ENCODE measurements at regions not wholly inside any gene's neighbourhood (a gene's known extent, or its start where the extent isn't known, plus 50 kb on each side); places are given as distances from the start of the nearest gene placed in this dataset.

DNA sequence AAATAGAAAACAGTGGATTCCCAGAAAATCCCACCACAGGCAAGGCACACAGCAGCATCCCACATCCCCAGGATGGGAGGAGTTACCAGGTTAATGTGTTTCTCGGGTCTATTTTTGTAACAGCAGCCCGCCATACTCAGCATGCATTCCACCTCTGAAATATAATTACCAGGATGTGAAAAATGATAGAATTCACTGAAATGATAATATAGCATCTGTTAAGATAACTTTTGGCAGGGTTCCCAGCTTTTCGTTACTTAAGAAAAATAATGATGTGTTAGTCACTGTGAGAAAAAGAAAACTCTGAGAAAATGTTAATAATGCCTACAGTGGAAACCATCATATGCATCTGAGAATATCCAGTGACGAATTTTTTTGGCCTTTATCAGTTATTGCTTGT lies 87.1 kb downstream of the VCX2 start:
- no peak overlapping the region for H3K4me3 ChIP-seq
- intact Hi-C loops (cut with DNase I; ENCODE audit: low total_unique reads): no loop called here
- H3K27me3 ChIP-seq: no peaks in the 10 kb centered on the region
- no peaks in the 10 kb centered on the region for H3K4me1 ChIP-seq
- no peak for DNase-seq
- no peak overlapping the region for H3K27ac ChIP-seq
- H3K36me3 ChIP-seq: no peaks in the 10 kb centered on the region
- no peaks in the 10 kb centered on the region for H3K9me3 ChIP-seq
- TF ChIP-seq, protein P1, sequence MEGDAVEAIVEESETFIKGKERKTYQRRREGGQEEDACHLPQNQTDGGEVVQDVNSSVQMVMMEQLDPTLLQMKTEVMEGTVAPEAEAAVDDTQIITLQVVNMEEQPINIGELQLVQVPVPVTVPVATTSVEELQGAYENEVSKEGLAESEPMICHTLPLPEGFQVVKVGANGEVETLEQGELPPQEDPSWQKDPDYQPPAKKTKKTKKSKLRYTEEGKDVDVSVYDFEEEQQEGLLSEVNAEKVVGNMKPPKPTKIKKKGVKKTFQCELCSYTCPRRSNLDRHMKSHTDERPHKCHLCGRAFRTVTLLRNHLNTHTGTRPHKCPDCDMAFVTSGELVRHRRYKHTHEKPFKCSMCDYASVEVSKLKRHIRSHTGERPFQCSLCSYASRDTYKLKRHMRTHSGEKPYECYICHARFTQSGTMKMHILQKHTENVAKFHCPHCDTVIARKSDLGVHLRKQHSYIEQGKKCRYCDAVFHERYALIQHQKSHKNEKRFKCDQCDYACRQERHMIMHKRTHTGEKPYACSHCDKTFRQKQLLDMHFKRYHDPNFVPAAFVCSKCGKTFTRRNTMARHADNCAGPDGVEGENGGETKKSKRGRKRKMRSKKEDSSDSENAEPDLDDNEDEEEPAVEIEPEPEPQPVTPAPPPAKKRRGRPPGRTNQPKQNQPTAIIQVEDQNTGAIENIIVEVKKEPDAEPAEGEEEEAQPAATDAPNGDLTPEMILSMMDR (IDR thresholded peaks at IDR 0.05): no peak

DNA sequence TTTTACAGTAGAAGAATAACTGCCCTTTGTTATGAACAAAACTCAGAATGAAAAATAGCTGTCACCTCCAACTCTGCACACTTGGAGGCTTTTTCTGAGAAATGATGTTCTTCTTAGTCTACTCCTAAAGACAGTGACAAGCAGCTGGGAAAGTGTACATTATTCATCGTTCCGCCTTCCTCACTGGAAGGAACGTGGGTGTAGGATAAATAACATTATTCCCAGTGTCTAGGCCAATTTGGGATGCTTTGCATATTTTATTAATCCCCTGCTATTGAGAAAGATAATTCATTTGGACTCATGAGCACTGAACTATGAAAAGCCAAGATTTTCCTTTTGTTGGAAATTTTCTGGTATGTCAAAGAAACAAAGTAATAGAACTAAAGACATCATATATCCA lies 87.8 kb downstream of the VCX2 start:
- Histone ChIP-seq H3K9me3 (no peaks in the 10 kb centered on the region), H3K27ac (no peak overlapping the region), H3K4me1 (no peaks in the 10 kb centered on the region), H3K4me3 (no peak overlapping the region), H3K36me3 (no peaks in the 10 kb centered on the region), H3K27me3 (no peaks in the 10 kb centered on the region)
- DNase-seq: no peak
- intact Hi-C loops (cut with DNase I; ENCODE audit: low total_unique reads): no loop called here
- TF ChIP-seq, protein P1 (IDR thresholded peaks at IDR 0.05): no peak

DNA sequence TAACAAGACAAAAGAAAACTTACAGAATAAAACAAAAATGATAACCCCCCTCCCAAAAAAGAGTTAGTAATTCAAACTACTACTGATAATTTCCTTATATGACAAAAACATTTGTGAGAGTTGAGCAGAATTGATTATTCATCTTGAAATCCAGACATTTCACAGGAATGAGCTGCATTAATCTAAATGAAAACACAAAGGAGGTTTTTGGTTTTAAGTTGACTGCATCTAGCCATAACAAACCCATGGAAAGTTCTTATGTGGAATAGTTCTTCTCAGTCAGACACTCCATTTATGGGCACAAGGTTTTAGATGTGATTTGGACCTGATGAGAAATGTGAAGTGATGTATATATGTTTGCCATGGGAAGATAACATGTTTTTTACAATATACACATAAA lies 95.4 kb downstream of the VCX2 start:
- TF ChIP-seq, protein P1 (IDR thresholded peaks at IDR 0.05): no peak
- no peaks in the 10 kb centered on the region for H3K9me3 ChIP-seq
- DNase-seq: no peak

DNA sequence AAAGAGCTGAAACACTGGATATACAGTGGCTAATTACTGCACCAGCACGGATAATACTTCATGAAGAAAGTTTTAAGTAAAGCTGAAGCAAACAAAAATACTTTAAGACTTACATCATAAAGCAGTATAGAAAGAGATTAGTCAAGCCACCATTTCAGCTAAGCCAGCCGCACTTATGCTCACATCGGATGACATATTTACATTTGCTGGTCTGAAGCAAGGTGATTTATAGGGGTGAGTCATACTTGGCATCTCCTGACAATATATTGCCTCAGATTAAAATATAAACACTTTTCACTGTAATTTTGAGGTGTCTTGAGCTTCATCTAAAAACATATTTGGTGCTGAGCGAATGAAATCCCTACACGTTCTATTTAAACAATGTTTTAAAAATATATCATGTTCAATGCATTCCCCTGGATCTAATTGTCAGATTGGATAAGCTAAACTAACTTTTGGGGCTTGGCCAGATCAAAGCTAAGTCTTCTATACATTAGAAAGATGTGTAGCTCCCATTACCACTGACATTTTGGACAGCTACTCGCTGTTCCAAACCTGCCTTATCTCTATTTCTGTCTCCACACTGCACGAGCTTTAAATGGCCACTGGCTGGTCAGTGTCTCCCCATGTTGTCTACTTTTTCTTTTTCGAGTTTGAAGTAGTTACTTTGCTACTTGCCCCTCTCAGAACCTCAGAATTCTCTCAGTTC lies 103.2 kb downstream of the VCX2 start:
- H3K9me3 ChIP-seq: no peaks in the 10 kb centered on the region
- TF ChIP-seq, protein P1 (IDR thresholded peaks at IDR 0.05): no peak
- no peak for DNase-seq
- H3K4me3 ChIP-seq: no peak overlapping the region
- no peaks in the 10 kb centered on the region for H3K36me3 ChIP-seq
- H3K27me3 ChIP-seq: no peaks in the 10 kb centered on the region
- intact Hi-C loops (cut with DNase I; ENCODE audit: low total_unique reads): no loop called here
- H3K4me1 ChIP-seq: no peaks in the 10 kb centered on the region
- no peak overlapping the region for H3K27ac ChIP-seq

More for the DNA sequence above, 95.4 kb downstream of the VCX2 start:
- intact Hi-C loops (cut with DNase I; ENCODE audit: low total_unique reads): no loop called here
- no peaks in the 10 kb centered on the region for H3K27me3 ChIP-seq
- no peaks in the 10 kb centered on the region for H3K36me3 ChIP-seq
- H3K4me3 ChIP-seq: no peak overlapping the region
- no peaks in the 10 kb centered on the region for H3K4me1 ChIP-seq
- H3K27ac ChIP-seq: no peak overlapping the region

DNA sequence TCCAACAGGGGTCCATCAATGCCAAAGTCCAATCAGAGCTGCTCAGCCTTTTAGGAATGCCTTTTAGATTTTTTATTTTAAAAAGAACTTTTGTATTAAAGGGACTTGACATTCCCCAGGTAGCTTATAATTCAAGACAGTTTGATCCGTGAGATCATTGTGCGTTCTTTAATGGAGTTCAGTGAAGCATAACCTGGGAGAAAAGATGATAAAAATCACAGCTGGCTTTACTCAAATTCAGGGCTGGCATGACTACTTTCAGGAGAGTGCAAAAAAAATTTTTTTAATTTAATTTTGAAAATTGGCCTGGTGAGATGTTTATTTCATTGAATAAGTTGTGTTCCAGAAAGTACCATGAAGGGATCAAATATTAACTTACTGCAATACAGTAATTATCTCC lies 118.2 kb downstream of the VCX2 start:
- TF ChIP-seq, protein P1 (IDR thresholded peaks at IDR 0.05): no peak
- no peak overlapping the region for H3K27ac ChIP-seq
- H3K4me3 ChIP-seq: no peak overlapping the region
- H3K27me3 ChIP-seq: no peaks in the 10 kb centered on the region
- no peaks in the 10 kb centered on the region for H3K36me3 ChIP-seq
- DNase-seq: no peak
- H3K9me3 ChIP-seq: no peaks in the 10 kb centered on the region
- intact Hi-C loops (cut with DNase I; ENCODE audit: low total_unique reads): no loop called here
- H3K4me1 ChIP-seq: no peaks in the 10 kb centered on the region

DNA sequence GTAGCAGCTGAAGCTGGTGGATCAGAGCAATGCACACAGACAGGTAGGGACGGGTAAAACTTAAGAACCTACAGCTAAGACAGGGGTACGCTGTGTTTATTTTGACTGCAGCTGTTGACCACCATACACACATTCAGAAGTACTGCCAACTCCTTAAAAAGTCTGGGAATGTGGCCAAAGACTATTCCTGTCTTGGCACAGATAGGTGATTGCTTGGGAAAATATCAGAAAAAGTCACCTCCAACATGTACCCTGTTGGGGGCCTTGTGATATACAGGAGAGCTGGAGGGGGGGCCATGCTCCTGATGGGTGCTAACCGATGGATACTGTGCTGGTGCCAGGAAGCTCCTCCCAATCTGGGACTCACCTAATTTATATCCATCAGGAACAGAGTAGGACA lies 121.2 kb downstream of the VCX2 start:
- Histone ChIP-seq H3K27ac (no peak overlapping the region), H3K9me3 (no peaks in the 10 kb centered on the region), H3K4me1 (no peaks in the 10 kb centered on the region), H3K36me3 (no peaks in the 10 kb centered on the region), H3K27me3 (no peaks in the 10 kb centered on the region), H3K4me3 (no peak overlapping the region)
- TF ChIP-seq, protein P1 (IDR thresholded peaks at IDR 0.05): no peak
- DNase-seq: no peak
- intact Hi-C loops (cut with DNase I; ENCODE audit: low total_unique reads): no loop called here
